Chondrocyte (in vitro differentiated cells): ENCODE measurements at regions not wholly inside any gene's neighbourhood (a gene's known extent, or its start where the extent isn't known, plus 50 kb on each side); places are given as distances from the start of the nearest gene placed in this dataset.
A peak's percentile ranks its signal among the peaks of the same experiment; 100 is the strongest.
"Not testable (repeated sequence)": the region's sequence is repeated elsewhere in the genome, so short reads cannot be mapped to it uniquely, and the experiment has no call there.

Experiments used
- DNase-seq: peaks from one replicate; pipeline ENCODE4 v3.0.0; 2021; ENCODE audit warnings: mixed read lengths, low spot score
- H3K27ac Mint-ChIP-seq: one replicate; pipeline ENCODE4 v1.8.0; 2021; ENCODE audit warnings: mild to moderate bottlenecking, moderate library complexity, mixed read lengths; ENCODE audit not compliant: unreplicated experiment
- H3K27me3 Mint-ChIP-seq: 2 replicates; pipeline ENCODE4 v1.8.0; 2021; ENCODE audit warnings: low read depth, mixed read lengths
- H3K36me3 Mint-ChIP-seq: 2 replicates; pipeline ENCODE4 v1.8.0; 2021; ENCODE audit warnings: low read depth, mixed read lengths
- H3K4me1 Mint-ChIP-seq: 2 replicates; pipeline ENCODE4 v1.8.0; 2021; ENCODE audit warnings: low read depth, mild to moderate bottlenecking, mixed read lengths
- H3K4me3 Mint-ChIP-seq: one replicate; pipeline ENCODE4 v1.8.0; 2021; ENCODE audit warnings: mild to moderate bottlenecking, moderate library complexity, mixed read lengths; ENCODE audit not compliant: unreplicated experiment
- H3K9me3 Mint-ChIP-seq: 2 replicates; pipeline ENCODE4 v1.8.0; 2021; ENCODE audit warnings: low read depth, mixed read lengths
- TF ChIP-seq, protein P1 (sequence below): fragments of 200-600 bp; sonication (generic); IDR thresholded peaks from 2 replicates; pipeline ENCODE4 v1.5.0; 2021; ENCODE audit warnings: antibody characterized with exemption, mild to moderate bottlenecking, moderate library complexity

DNA sequence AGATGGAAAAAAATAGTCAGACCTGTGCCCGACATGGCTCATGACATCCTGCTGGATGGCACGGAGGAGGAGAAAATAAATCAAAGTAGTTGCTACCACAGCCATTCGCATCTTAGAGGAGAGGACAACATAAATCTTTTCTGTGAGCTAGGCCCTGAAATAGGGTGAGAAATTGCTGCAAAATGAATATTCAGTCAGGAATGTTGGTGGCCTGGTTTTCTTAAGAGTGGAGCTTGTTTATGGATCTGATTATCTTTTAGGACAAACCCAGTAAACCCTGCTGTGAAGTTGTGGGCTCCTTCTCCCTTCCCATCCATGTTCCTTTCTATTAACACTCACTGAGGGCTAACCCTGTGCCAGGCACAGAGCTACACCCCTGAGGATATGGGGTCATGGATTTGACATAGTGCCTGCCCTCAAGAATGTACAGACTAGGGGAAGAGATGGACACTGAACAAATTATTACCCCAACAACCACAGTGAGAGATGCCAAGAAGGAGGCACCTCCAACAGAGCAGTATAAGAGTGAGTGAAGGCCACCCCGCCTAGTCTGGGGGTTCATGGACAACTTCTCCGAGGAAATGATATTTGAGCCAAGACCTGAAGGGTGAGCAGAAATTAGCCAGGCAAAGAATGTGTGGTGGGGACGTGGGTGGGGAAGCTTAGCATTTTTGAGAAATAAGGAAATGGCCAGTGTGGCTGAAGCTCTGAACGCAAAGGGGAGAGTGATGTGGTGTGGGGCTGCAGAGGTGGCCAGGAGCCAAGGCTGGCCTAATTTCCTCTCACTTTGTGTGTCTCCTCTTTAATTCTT, 68.9 kb upstream of the ARL8B start:
- TF ChIP-seq, protein P1, sequence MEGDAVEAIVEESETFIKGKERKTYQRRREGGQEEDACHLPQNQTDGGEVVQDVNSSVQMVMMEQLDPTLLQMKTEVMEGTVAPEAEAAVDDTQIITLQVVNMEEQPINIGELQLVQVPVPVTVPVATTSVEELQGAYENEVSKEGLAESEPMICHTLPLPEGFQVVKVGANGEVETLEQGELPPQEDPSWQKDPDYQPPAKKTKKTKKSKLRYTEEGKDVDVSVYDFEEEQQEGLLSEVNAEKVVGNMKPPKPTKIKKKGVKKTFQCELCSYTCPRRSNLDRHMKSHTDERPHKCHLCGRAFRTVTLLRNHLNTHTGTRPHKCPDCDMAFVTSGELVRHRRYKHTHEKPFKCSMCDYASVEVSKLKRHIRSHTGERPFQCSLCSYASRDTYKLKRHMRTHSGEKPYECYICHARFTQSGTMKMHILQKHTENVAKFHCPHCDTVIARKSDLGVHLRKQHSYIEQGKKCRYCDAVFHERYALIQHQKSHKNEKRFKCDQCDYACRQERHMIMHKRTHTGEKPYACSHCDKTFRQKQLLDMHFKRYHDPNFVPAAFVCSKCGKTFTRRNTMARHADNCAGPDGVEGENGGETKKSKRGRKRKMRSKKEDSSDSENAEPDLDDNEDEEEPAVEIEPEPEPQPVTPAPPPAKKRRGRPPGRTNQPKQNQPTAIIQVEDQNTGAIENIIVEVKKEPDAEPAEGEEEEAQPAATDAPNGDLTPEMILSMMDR, result no peak
- H3K4me3 Mint-ChIP-seq, result no peak overlapping the region

DNA sequence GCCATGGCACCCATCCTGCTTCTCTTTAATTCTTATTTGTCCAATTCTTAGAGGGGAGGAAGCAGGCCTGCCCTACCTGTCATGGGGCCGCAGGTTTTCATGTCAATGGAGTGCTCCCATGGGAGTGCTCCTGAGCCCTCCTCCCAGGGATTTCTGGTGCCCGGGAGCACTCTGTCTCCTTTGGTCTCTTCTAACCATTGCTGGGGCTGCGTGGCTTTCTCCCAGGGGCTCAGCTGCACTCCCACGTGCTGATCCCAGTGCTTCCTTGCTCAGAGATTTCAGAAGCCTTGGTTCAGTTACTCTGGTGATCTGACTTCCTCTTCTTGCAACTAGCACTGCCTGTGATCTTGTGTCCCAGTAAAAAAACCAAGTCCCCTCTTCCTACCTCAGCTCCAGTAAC, 68.0 kb upstream of the ARL8B start:
- no peak for DNase-seq
- peaks cover 63% of the 10 kb centered on the region for H3K4me1 Mint-ChIP-seq

More for the DNA sequence above, 68.9 kb upstream of the ARL8B start:
- no peaks in the 10 kb centered on the region for H3K27me3 Mint-ChIP-seq
- peaks cover 57% of the 10 kb centered on the region for H3K4me1 Mint-ChIP-seq
- no peaks in the 10 kb centered on the region for H3K36me3 Mint-ChIP-seq
- peak overlapping the region; percentile 85 for H3K27ac Mint-ChIP-seq
- H3K9me3 Mint-ChIP-seq, result no peaks in the 10 kb centered on the region
- DNase-seq, result no peak

DNA sequence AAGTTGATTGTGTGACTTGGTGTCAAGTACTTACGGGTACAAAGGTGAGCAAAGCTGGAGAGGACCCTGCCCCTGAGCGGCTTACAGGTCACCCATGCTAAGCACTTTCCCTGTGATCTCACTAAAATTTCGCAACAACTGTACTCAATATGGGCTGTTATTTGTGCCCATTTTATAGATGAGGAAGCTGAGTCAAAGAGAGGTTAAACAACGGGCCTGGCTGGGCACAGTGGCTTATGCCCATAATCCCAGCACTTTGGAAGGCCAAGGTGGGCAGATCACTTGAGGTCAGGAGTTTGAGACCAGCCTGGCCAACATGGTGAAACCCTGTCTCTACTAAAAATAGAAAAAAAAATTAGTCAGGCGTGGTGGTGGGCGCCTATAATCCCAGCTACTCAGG, 67.5 kb upstream of the ARL8B start:
- H3K27me3 Mint-ChIP-seq, H3K36me3 Mint-ChIP-seq, H3K9me3 Mint-ChIP-seq, H3K4me3 Mint-ChIP-seq, H3K27ac Mint-ChIP-seq, DNase-seq: not testable (repeated sequence)
- H3K4me1 Mint-ChIP-seq, result peaks cover 63% of the 10 kb centered on the region

More for the DNA sequence above, 68.0 kb upstream of the ARL8B start:
- Mint-ChIP-seq H3K4me3 (no peak overlapping the region), H3K27ac (peak overlapping the region; percentile 85), H3K27me3 (no peaks in the 10 kb centered on the region), H3K9me3 (no peaks in the 10 kb centered on the region), H3K36me3 (no peaks in the 10 kb centered on the region)
- TF ChIP-seq, protein P1, result no peak

DNA sequence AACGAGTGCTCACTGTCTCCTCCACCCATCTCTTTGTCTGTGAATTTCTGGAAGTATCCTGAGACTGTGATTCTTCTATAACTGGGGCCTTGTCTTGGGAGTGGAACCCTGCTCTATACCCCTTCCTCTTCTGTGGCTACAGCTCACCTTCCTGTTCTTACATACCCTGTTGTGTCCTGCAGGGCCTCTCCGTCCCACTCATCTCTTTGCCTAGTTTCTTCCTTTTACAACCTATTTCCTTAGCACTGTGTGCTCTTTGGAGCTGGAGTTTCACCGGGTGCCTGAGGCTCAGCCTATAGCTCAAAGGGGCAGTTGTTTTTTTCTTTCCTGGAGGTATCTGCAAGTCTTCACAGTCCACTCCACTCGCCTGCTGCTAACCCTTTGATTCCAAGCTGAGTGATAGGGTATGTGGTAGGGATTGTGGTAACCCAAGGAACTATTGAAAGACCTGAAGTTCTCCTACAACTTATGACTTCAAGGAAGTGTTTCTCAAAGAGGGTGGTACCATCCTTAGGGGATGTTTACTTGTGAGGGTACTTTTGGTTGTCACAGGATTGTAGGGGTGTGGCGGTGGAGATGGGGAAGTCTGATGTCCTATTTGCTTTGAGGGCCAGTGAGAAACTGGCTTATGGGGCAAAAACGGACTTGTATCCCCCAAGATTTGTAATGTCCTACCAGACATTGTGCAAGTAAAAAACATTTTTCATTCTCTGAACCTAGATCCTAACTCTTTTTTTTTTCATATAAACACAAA, 66.6 kb upstream of the ARL8B start:
- Mint-ChIP-seq H3K36me3 (no peaks in the 10 kb centered on the region), H3K9me3 (no peaks in the 10 kb centered on the region), H3K4me3 (no peak overlapping the region), H3K27me3 (no peaks in the 10 kb centered on the region), H3K27ac (peak overlapping the region; percentile 14), H3K4me1 (peaks cover 63% of the 10 kb centered on the region)
- TF ChIP-seq, protein P1, result no peak
- no peak for DNase-seq

DNA sequence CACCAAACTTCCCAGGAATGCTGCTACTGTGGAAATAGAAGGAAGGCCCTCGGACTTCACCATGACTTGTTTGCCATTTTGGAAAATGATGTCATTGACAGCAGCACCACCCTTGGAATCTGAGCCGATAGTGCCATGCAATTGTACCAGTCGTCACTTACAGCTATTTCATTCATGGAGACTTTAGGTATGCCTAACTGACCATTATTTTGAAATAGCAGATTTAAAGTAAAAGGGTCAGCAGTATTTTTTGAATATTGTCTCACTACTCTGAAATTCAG, 66.0 kb upstream of the ARL8B start:
- no peaks in the 10 kb centered on the region for H3K36me3 Mint-ChIP-seq
- DNase-seq, result no peak
- peaks cover 63% of the 10 kb centered on the region for H3K4me1 Mint-ChIP-seq
- no peak overlapping the region for H3K4me3 Mint-ChIP-seq
- peak overlapping the region; percentile 14 for H3K27ac Mint-ChIP-seq
- no peaks in the 10 kb centered on the region for H3K27me3 Mint-ChIP-seq
- TF ChIP-seq, protein P1, result no peak
- H3K9me3 Mint-ChIP-seq, result no peaks in the 10 kb centered on the region
